ENCODE measurements at regions not wholly inside any gene's neighbourhood (a gene's known extent, or its start where the extent isn't known, plus 50 kb on each side); places are given as distances from the start of the nearest gene placed in this dataset.

DNA sequence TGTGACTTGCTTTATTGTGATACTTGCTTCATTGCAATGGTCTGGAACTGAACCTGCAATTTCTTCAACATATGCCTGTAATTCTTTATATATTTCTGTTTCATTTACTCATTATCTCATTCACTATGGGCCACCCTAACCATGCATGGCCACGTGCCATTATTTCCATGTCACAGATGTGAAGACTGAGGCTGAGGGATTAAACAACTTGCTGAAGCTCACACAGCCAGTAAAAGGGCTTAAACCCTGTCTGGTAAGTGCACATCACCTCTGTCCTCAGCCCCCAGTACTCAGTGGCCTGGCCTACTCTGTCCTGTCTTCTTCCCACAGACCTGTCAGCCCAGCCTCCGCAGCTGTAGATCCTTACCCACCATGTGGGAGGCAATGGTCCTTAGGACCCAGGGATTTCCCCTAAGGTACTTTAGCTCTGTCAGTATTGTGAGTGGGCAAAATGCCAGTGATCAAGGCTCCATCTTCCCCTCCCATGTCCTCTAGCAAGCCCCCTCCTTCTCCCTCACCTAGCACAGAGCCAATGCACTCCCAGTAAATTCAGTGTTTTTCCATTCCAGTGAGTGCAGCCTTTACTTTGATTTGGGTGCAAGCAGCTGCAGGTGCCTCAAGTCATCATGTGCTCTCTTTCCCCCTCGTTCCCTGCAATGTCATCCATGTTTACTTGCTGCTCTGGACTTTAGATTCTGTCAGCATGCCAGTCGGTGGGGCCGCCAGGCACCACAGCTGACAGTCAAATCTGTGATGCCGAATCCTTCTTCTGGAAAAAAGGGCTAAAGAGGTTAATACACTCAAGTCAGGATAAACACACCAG is 228.2 kb upstream of the PROX1 start:
- no peak for DNase-seq (ENCODE audit: low spot score)
- TF ChIP-seq, protein P1, sequence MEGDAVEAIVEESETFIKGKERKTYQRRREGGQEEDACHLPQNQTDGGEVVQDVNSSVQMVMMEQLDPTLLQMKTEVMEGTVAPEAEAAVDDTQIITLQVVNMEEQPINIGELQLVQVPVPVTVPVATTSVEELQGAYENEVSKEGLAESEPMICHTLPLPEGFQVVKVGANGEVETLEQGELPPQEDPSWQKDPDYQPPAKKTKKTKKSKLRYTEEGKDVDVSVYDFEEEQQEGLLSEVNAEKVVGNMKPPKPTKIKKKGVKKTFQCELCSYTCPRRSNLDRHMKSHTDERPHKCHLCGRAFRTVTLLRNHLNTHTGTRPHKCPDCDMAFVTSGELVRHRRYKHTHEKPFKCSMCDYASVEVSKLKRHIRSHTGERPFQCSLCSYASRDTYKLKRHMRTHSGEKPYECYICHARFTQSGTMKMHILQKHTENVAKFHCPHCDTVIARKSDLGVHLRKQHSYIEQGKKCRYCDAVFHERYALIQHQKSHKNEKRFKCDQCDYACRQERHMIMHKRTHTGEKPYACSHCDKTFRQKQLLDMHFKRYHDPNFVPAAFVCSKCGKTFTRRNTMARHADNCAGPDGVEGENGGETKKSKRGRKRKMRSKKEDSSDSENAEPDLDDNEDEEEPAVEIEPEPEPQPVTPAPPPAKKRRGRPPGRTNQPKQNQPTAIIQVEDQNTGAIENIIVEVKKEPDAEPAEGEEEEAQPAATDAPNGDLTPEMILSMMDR (IDR thresholded peaks at IDR 0.05; ENCODE audit: extremely low read depth, missing control alignments) = no peak

DNA sequence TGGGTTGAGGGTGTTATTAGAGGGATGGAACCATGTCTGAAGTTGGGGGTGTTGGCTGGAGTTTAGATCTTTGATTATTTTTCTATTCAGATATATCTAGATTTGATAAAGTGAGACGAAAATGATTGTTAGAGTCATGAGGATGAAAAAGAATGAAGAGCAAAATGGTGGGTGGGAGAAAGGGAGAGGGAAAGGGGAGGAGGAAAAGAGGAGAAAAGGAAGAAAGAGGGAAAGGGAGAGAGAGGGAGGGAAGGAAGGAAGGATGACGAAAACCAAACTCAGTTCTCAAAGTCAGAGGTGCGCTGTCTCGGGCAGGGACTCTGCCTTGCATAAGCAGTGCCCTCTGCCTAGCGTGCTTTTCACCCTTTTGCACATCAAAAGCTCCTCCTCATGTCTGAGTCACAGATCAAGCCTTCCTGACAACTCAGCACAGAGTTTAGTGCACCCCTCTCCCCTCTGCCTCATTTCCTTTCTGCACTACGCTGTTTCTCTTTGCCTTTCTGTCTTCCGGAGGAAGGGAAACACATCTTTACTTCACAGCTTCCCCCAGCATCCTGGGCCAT is 225.8 kb upstream of the PROX1 start:
- no peak for DNase-seq (ENCODE audit: low spot score)
- TF ChIP-seq, protein P1 (IDR thresholded peaks at IDR 0.05; ENCODE audit: extremely low read depth, missing control alignments) = no peak

DNA sequence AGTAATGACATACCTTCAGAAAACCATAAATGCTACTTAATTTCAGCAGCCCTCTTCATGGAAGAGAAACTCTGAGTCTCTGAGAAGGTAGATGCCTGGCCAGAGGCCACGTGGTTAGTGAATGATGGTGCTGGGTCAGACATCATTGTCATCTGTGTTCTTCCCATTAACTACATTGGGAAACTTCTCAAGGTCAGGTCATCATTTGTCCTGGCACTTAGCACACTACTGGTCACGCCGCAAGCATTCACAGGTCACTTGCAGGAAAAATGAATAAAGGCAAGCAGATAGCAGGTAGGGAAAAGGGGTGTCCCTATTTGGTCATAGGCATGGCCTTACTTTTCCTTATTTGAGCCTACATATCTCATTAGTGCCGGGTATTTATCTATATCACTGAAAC is 220.1 kb upstream of the PROX1 start:
- TF ChIP-seq, protein P1 (IDR thresholded peaks at IDR 0.05; ENCODE audit: extremely low read depth, missing control alignments) = no peak
- no peak for DNase-seq (ENCODE audit: low spot score)

DNA sequence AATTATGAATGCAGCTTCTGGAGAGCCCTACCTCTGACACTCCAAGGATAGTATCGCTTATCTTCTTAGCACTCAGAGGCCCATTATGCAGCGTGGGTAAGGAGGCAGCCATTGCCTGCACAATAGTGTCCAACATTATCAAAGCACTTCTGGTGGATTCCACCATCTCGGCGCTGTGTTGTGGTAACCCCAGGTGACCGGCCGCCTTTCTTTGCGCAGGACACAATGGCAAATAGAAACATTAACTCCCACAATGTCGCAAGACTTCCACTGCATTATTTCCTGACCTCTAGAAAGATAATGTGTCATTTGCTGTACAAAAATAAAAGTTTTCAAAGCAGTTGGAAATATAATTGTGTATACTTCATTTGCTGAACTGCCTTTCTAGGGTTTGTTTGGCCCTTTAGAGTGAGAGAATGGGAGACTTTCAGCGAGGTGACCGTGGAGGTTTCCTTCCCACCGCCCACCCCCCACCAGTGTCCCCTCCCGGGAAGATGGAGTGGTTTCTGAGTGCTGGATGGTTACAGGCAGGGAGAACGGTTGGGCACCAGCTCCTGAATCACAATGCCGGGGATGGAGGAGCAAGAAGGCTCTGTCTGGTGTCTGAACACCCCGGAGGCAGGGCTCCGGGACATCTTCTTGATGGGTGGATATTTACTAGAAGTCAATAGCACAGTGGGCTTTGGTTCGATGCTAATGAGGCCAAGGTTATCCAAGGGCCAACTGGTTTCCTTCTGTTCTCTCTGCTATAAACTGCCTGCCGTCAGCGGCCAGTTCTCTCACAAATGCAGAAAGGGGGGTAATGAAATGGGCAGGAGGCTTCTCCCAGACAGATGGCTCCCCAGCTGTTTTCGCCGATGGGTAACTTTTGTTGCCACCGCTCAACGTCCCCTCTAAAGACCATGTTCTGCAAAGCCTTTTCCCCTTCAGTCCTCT is 215.4 kb upstream of the PROX1 start:
- no peak for DNase-seq (ENCODE audit: low spot score)
- TF ChIP-seq, protein P1 (IDR thresholded peaks at IDR 0.05; ENCODE audit: extremely low read depth, missing control alignments) = no peak

DNA sequence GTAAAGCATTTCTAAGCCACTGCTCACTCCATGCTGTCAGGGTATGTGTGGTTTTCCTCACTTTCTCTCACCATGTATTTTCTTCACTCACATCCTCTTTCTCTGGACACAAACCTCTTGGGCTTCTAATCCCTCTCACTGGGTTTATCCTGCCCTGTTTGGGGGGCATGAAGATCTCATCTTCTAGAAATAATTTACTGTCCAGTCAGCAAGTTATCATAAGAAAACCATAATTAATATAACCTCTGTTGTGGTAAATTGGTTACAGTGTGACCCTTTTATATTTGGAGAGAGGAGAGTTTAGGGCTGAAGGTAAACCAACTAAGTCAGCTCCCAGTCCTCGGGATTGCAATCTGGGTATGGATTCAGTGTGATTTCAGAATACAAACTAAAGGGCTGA is 213.8 kb upstream of the PROX1 start:
- DNase-seq (ENCODE audit: low spot score) = no peak
- TF ChIP-seq, protein P1 (IDR thresholded peaks at IDR 0.05; ENCODE audit: extremely low read depth, missing control alignments) = no peak

DNA sequence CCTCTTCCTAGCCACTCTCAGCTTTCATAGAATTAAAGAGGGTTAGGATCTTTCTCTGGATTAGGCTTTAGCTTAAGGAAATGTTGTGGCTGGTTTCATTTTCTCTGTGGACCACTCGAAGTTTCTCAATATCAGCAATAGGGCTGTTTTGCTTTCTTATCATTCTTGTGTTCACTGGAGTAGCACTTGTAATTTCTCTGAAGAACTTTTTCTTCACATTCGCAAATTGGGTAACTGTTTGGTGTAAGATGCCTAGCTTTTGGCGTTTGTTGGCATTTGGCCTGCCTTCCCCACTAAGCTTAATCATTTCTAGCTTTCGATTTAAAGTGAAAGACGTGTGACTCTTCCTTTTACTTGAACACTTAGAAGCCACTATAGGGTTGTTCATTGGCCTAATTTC is 210.8 kb upstream of the PROX1 start:
- no peak for DNase-seq (ENCODE audit: low spot score)
- TF ChIP-seq, protein P1 (IDR thresholded peaks at IDR 0.05; ENCODE audit: extremely low read depth, missing control alignments) = no peak

DNA sequence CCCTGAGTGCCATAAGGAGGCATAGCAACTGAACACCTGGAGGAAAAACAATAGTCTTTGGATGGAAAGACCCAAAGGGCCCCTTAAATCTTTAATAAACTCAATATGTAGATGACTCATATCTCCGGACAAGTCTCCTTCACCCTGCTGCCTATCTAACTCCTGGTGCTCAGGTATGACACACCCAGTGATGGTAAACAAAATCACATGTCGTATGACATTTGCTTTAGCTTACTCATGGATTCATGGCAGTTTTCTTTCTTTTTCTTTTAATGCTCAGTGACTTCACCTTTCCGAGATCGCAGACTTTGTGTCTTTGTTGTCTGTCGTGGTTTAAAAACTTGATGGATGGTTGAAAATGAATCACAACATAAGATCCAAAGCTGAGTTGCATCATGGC is 208.5 kb upstream of the PROX1 start:
- TF ChIP-seq, protein P1 (IDR thresholded peaks at IDR 0.05; ENCODE audit: extremely low read depth, missing control alignments) = no peak
- no peak for DNase-seq (ENCODE audit: low spot score)
